KMS-11 (cell line): ENCODE measurements at regions not wholly inside any gene's neighbourhood (a gene's known extent, or its start where the extent isn't known, plus 50 kb on each side); places are given as distances from the start of the nearest gene placed in this dataset.

ENCODE experiments used
- H2AFZ ChIP-seq: fragments of 200-600 bp; sonication (generic); 2 replicates; pipeline ENCODE4 v1.6.1; 2016; ENCODE audit warnings: antibody characterized with exemption, mixed run types, low read depth
- H3K27ac ChIP-seq: fragments of 200-600 bp; sonication (generic); 2 replicates; pipeline ENCODE4 v1.6.1; 2016; ENCODE audit warnings: mild to moderate bottlenecking, mixed run types
- H3K27me3 ChIP-seq: fragments of 200-600 bp; sonication (generic); 2 replicates; pipeline ENCODE4 v1.6.1; 2017; ENCODE audit warnings: mild to moderate bottlenecking, low read depth, mixed run types, moderate library complexity; ENCODE audit not compliant: insufficient read depth
- H3K36me3 ChIP-seq: fragments of 200-600 bp; sonication (generic); 2 replicates; pipeline ENCODE4 v1.6.1; 2017; ENCODE audit warnings: mild to moderate bottlenecking, mixed run types; ENCODE audit not compliant: insufficient read depth
- H3K4me1 ChIP-seq: fragments of 200-600 bp; sonication (generic); 2 replicates; pipeline ENCODE4 v1.6.1; 2016; ENCODE audit warnings: mild to moderate bottlenecking, low read depth, mixed run types; ENCODE audit not compliant: poor library complexity, severe bottlenecking
- H3K4me2 ChIP-seq: fragments of 200-600 bp; sonication (generic); 2 replicates; pipeline ENCODE4 v1.7.0; 2016; ENCODE audit warnings: mild to moderate bottlenecking, mixed run types
- H3K4me3 ChIP-seq: fragments of 200-600 bp; sonication (generic); IDR thresholded peaks from 2 replicates; pipeline ENCODE4 v1.6.1; 2017; ENCODE audit warnings: low read depth, low read length, mixed read lengths; ENCODE audit not compliant: insufficient read depth
- H3K79me2 ChIP-seq: fragments of 200-600 bp; sonication (generic); 2 replicates; pipeline ENCODE4 v1.6.1; 2016; ENCODE audit warnings: low read depth, mixed run types; ENCODE audit not compliant: insufficient read depth
- H3K9ac ChIP-seq: fragments of 200-600 bp; sonication (generic); 2 replicates; pipeline ENCODE4 v1.6.1; 2016; ENCODE audit warnings: mild to moderate bottlenecking, mixed run types
- H4K20me1 ChIP-seq: fragments of 200-600 bp; sonication (generic); 2 replicates; pipeline ENCODE4 v1.6.1; 2016; ENCODE audit warnings: mild to moderate bottlenecking, mixed run types; ENCODE audit not compliant: insufficient read depth
- TF ChIP-seq, protein P1 (sequence below): fragments of 200-600 bp; sonication (generic); conservative IDR thresholded peaks from 2 replicates; pipeline ENCODE4 v1.6.1; 2017; ENCODE audit warnings: low read depth, mild to moderate bottlenecking, antibody characterized with exemption, low read length, moderate library complexity, mixed read lengths

DNA sequence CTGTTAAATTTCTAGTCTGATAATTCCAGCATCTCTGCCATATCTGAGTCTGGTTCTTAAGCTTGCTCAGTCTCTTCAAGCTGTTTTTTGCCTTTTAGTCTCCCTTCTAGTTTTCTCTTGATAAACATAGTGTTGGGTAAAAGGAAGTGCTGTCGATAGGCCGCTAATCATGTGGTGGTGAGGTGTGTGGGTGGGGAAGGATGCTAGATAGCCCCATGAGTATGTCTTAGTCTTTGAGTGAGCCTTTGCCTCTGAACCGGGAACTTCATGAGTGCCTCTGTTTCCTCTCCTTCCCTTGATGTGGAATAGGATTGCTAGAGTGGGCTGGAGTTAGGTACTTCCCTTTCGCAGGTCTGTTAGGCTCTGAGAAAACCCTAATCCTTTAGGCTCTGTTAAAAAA is 441.8 kb downstream of the INHBA start:
- TF ChIP-seq, protein P1, sequence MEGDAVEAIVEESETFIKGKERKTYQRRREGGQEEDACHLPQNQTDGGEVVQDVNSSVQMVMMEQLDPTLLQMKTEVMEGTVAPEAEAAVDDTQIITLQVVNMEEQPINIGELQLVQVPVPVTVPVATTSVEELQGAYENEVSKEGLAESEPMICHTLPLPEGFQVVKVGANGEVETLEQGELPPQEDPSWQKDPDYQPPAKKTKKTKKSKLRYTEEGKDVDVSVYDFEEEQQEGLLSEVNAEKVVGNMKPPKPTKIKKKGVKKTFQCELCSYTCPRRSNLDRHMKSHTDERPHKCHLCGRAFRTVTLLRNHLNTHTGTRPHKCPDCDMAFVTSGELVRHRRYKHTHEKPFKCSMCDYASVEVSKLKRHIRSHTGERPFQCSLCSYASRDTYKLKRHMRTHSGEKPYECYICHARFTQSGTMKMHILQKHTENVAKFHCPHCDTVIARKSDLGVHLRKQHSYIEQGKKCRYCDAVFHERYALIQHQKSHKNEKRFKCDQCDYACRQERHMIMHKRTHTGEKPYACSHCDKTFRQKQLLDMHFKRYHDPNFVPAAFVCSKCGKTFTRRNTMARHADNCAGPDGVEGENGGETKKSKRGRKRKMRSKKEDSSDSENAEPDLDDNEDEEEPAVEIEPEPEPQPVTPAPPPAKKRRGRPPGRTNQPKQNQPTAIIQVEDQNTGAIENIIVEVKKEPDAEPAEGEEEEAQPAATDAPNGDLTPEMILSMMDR = no peak
- no peaks in the 10 kb centered on the region for H3K79me2 ChIP-seq
- H3K9ac ChIP-seq = no peak overlapping the region
- no peak overlapping the region for H3K27ac ChIP-seq
- H3K4me3 ChIP-seq = no peak overlapping the region
- no peak overlapping the region for H3K4me2 ChIP-seq
- H3K4me1 ChIP-seq = no peaks in the 10 kb centered on the region
- H2AFZ ChIP-seq = no peak overlapping the region
- H3K36me3 ChIP-seq = no peaks in the 10 kb centered on the region
- H3K27me3 ChIP-seq = no peaks in the 10 kb centered on the region
- H4K20me1 ChIP-seq = no peaks in the 10 kb centered on the region

DNA sequence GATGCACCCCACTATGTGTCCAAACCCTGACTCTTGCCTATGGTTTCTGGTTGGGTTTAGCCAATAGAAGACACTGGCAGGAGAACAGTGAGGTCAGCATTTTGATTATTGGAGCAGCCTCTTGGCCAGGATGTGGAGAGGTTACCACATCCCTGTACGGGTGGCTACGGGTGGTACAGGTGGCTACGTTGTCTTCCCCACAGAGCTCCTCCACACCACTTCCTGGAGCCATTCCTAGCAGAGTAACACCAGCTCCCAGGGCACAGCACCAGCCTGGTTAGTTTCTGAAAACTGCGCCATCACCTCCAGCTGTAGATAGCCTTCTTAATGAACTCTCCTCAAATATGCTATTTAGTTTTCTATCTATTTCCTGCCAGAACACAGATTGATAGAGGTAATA is 445.2 kb downstream of the INHBA start:
- Histone ChIP-seq H3K9ac (no peak overlapping the region), H3K36me3 (no peaks in the 10 kb centered on the region), H4K20me1 (no peaks in the 10 kb centered on the region), H3K79me2 (no peaks in the 10 kb centered on the region), H3K4me2 (no peak overlapping the region), H3K27ac (no peak overlapping the region), H3K4me3 (no peak overlapping the region), H3K27me3 (no peaks in the 10 kb centered on the region), H2AFZ (no peak overlapping the region), H3K4me1 (no peaks in the 10 kb centered on the region)
- TF ChIP-seq, protein P1 = no peak

DNA sequence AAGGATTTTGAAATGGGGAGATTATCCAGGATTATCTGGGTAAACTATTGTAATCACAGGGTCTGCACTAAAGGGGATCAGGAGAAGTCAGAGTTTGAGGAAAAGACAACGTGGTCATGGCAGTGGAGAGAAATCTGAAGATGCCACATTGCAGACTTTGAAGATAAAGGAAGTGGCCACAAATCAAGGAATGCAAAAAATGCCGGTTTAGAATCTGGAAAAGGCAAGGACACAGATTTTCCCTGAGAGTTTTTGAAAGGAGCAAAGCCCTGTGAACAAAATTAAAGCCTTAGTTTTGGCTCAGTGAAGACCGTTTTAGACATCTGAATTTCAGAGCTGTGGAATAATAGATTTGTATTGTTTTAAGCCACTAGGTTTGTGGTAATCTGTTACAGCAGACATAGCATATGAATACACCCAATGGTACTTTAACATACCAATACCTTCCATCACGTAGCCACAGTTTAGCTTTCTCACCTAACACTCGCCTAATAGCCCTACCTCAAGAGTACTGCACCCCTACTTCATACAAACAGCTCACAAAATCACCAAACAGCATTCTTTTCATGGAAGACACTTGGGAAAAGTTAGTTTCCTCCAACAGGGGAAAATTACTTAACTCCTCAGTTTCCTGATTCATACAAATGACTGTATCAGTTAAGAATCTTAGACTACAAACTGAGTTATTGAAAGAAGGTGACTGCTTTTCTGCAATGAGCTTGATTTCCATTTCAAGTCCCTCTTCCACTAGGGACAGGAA is 446.5 kb downstream of the INHBA start:
- no peaks in the 10 kb centered on the region for H3K27me3 ChIP-seq
- H2AFZ ChIP-seq = no peak overlapping the region
- no peak overlapping the region for H3K9ac ChIP-seq
- H3K27ac ChIP-seq = no peak overlapping the region
- H4K20me1 ChIP-seq = no peaks in the 10 kb centered on the region
- H3K4me2 ChIP-seq = no peak overlapping the region
- no peaks in the 10 kb centered on the region for H3K79me2 ChIP-seq
- no peak overlapping the region for H3K4me3 ChIP-seq
- no peaks in the 10 kb centered on the region for H3K4me1 ChIP-seq
- TF ChIP-seq, protein P1 = no peak
- H3K36me3 ChIP-seq = no peaks in the 10 kb centered on the region

DNA sequence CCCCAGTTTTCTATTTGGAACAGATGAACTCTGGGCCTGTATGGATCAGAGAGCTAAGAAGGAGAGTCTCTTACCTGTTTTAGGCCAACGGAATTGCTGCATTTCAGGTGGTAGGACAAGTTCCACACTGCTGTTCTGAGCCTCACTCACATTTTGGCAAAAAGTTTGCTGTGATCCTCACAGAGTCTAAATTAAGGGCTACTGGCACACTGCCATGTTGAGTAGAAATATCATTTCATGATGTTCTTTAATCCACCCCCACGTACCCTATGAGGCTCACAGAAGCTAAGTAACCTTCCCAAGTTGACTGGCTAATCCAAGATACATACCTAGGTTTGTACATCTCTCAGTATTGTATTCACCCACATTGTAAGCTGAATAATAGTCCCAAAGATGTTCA is 447.2 kb downstream of the INHBA start:
- H3K4me3 ChIP-seq = no peak overlapping the region
- H3K4me2 ChIP-seq = no peak overlapping the region
- no peak overlapping the region for H3K27ac ChIP-seq

More for the DNA sequence above, 447.2 kb downstream of the INHBA start:
- H2AFZ ChIP-seq = no peak overlapping the region
- H3K9ac ChIP-seq = no peak overlapping the region
- H3K4me1 ChIP-seq = no peaks in the 10 kb centered on the region
- no peaks in the 10 kb centered on the region for H3K36me3 ChIP-seq
- TF ChIP-seq, protein P1 = no peak
- no peaks in the 10 kb centered on the region for H3K27me3 ChIP-seq
- no peaks in the 10 kb centered on the region for H3K79me2 ChIP-seq
- H4K20me1 ChIP-seq = no peaks in the 10 kb centered on the region
